ENCODE measurements at regions not wholly inside any gene's neighbourhood (a gene's known extent, or its start where the extent isn't known, plus 50 kb on each side); places are given as distances from the start of the nearest gene placed in this dataset.

- 83 to 88% methylated on average over 3 of the region's 3 CpGs for WGBS, 2 donors (ENCODE audit: low coverage in 1 of 2)
- Histone ChIP-seq H3K27me3 (no peaks in the 10 kb centered on the region), H3K27ac (no peak overlapping the region), H3K4me1 (no peaks in the 10 kb centered on the region), H3K36me3 (no peaks in the 10 kb centered on the region), H3K4me3 (no peak overlapping the region), H3K9me3 (no peaks in the 10 kb centered on the region)
- intact Hi-C loops (cut with DNase I; ENCODE audit: low total_unique reads): no loop called here
- DNase-seq: no peak
- in situ Hi-C loops (cut with MboI; ENCODE audit: low pct_ligation_motif_present in 1 of 4, low pct_unique_long_range_greater_than_20kb in 1 of 4, low sequenced_read_pairs in 3 of 4): no loop called here
- TF ChIP-seq CTCF (IDR thresholded peaks at IDR 0.05) (no peak), EP300 (IDR thresholded peaks at IDR 0.05; ENCODE audit: low read depth) (no peak), POLR2AphosphoS5 (IDR thresholded peaks at IDR 0.05) (no peak), POLR2A (IDR thresholded peaks at IDR 0.05) (no peak)
These were observed 480.5 kb downstream of the CDH11 start for GRCh38 chr16:64641343-64641742.

GRCh38 chr16:64638766-64639165 lies 483.1 kb downstream of the CDH11 start:
- no peaks in the 10 kb centered on the region for H3K9me3 ChIP-seq
- no peak overlapping the region for H3K4me3 ChIP-seq
- intact Hi-C loops (cut with DNase I; ENCODE audit: low total_unique reads): no loop called here
- H3K27ac ChIP-seq: no peak overlapping the region
- no peak for TF ChIP-seq POLR2AphosphoS5 (IDR thresholded peaks at IDR 0.05)
- TF ChIP-seq CTCF (IDR thresholded peaks at IDR 0.05): no peak
- no peaks in the 10 kb centered on the region for H3K36me3 ChIP-seq
- WGBS, 2 donors (ENCODE audit: low coverage in 1 of 2): 92 to 99% methylated on average over 2 of the region's 2 CpGs
- no peaks in the 10 kb centered on the region for H3K27me3 ChIP-seq
- no peaks in the 10 kb centered on the region for H3K4me1 ChIP-seq
- in situ Hi-C loops (cut with MboI; ENCODE audit: low pct_ligation_motif_present in 1 of 4, low pct_unique_long_range_greater_than_20kb in 1 of 4, low sequenced_read_pairs in 3 of 4): no loop called here
- DNase-seq: no peak

GRCh38 chr16:64629622-64630021 lies 492.2 kb downstream of the CDH11 start:
- in situ Hi-C loops (cut with MboI; ENCODE audit: low pct_ligation_motif_present in 1 of 4, low pct_unique_long_range_greater_than_20kb in 1 of 4, low sequenced_read_pairs in 3 of 4): no loop called here
- intact Hi-C loops (cut with DNase I; ENCODE audit: low total_unique reads): no loop called here

DNA sequence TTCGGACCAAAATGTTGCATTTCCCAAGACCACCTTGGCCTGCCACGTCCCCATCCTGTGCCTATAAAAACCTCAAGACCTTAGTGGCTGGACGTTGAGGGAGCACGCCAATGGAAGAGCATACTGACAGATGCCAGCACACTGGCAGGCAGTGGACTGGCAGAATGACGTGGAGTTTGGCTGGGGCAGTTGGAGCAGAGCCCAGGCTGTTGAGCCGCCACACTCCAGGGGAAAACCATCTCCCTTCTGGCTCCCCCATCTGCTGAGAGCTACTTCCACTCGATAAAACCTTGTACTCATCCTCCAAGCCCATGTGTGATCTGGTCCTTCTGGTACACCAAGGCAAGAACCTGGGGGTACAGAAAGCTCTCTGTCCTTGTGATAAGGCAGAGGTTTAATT lies 494.1 kb downstream of the CDH11 start:
- Histone ChIP-seq H3K36me3 (no peaks in the 10 kb centered on the region), H3K9me3 (no peaks in the 10 kb centered on the region), H3K27ac (no peak overlapping the region), H3K27me3 (no peaks in the 10 kb centered on the region), H3K4me3 (no peak overlapping the region), H3K4me1 (no peaks in the 10 kb centered on the region)
- WGBS, 2 donors (ENCODE audit: low coverage in 1 of 2): 80% methylated on average over 7 of the region's 7 CpGs; no CpG with 5 or more reads in 1 of the 2 donors
- DNase-seq: no peak
- intact Hi-C loops (cut with DNase I; ENCODE audit: low total_unique reads) (no loop called here), in situ Hi-C loops (cut with MboI; ENCODE audit: low pct_ligation_motif_present in 1 of 4, low pct_unique_long_range_greater_than_20kb in 1 of 4, low sequenced_read_pairs in 3 of 4) (no loop called here)
- TF ChIP-seq EP300 (IDR thresholded peaks at IDR 0.05; ENCODE audit: low read depth) (no peak), POLR2AphosphoS5 (IDR thresholded peaks at IDR 0.05) (no peak), CTCF (IDR thresholded peaks at IDR 0.05) (no peak), POLR2A (IDR thresholded peaks at IDR 0.05) (no peak)

More at GRCh38 chr16:64629622-64630021, 492.2 kb downstream of the CDH11 start:
- Histone ChIP-seq H3K27me3 (no peaks in the 10 kb centered on the region), H3K36me3 (no peaks in the 10 kb centered on the region), H3K4me3 (no peak overlapping the region), H3K9me3 (no peaks in the 10 kb centered on the region), H3K27ac (no peak overlapping the region), H3K4me1 (no peaks in the 10 kb centered on the region)
- WGBS, 2 donors (ENCODE audit: low coverage in 1 of 2): 60 to 61% methylated on average over 2 of the region's 2 CpGs
- no peak for TF ChIP-seq POLR2AphosphoS5 (IDR thresholded peaks at IDR 0.05)
- no peak for TF ChIP-seq EP300 (IDR thresholded peaks at IDR 0.05; ENCODE audit: low read depth)
- no peak for TF ChIP-seq CTCF (IDR thresholded peaks at IDR 0.05)
- TF ChIP-seq POLR2A (IDR thresholded peaks at IDR 0.05): no peak
- DNase-seq: no peak

Measured in transverse colon (tissue), 4 donors.